K562 (cell line): ENCODE measurements at regions not wholly inside any gene's neighbourhood (a gene's known extent, or its start where the extent isn't known, plus 50 kb on each side); places are given as distances from the start of the nearest gene placed in this dataset.
"Not testable (repeated sequence)": the region's sequence is repeated elsewhere in the genome, so short reads cannot be mapped to it uniquely, and the experiment has no call there.

Experiments
- ATAC-seq: fragments of 200-7000 bp; cut with Tn5 transposase; 3 replicates; pipeline ENCODE4 v1.9.1; 2020; ENCODE audit warnings: moderate library complexity
- BruUV-seq: library from RNA; stranded (reverse); fragments of 400-500 nt; replicated peaks from 2 replicates; lab custom pipeline; 2021; lab: Mats Ljungman, UMichigan
- CTCF ChIA-PET: fragments of 300-600 bp; formaldehyde crosslinking; extraction: SDS; loops from one replicate; lab custom pipeline; 2021; ENCODE audit warnings: low intra/inter-chr PET ratio; lab: Yijun Ruan, JAX
- POLR2A ChIA-PET: fragments of 300-600, 350-650 bp; sonication (Branson Sonifier 250); formaldehyde crosslinking; extraction: SDS; loops from one replicate; lab custom pipeline; 2021; ENCODE audit warnings: antibody characterized with exemption, inconsistent platforms; lab: Yijun Ruan, JAX
- DNase-seq, 4 experiments: peaks; one replicate each; pipeline versions ENCODE4 v3.0.0 to v3.0.0-alpha.2; 2011 to 2018; ENCODE audit warnings: low spot score in 3 of 4, mixed read lengths in 3 of 4; ENCODE audit errors: extremely low read depth in 1 of 4
- FAIRE-seq: peaks from 2 replicates; lab custom pipeline; 2011; peaks lifted over from hg19 to GRCh38; lab: Jason Lieb, UNC
- H2AFZ ChIP-seq: 2 replicates; pipeline ENCODE4 v1.6.0; 2011; ENCODE audit warnings: low read depth, low read length, control low read depth, inconsistent platforms
- H3K27ac ChIP-seq: fragments of 200-600 bp; 3 replicates; pipeline ENCODE4 v1.8.0; 2011; ENCODE audit warnings: low read depth, mild to moderate bottlenecking, control low read depth, inconsistent platforms, low read length, moderate library complexity, mixed read lengths; ENCODE audit errors: extremely low read depth
- H3K27me3 ChIP-seq, 2 experiments: fragments of 300-600 bp in 1 of 2; 2 replicates in 1 of 2; 3 replicates in 1 of 2; pipeline versions ENCODE4 v1.6.0 to v1.8.0; 2011; ENCODE audit warnings: inconsistent platforms in 2 of 2, low read length in 2 of 2, mild to moderate bottlenecking in 1 of 2, mixed read lengths in 1 of 2, moderate library complexity in 1 of 2; ENCODE audit not compliant: control insufficient read depth in 2 of 2, insufficient read depth in 2 of 2
- H3K36me3 ChIP-seq: fragments of 300-600 bp; 3 replicates; pipeline ENCODE4 v1.8.0; 2011; ENCODE audit warnings: mild to moderate bottlenecking, low read length, inconsistent platforms; ENCODE audit not compliant: control insufficient read depth, insufficient read depth
- H3K4me1 ChIP-seq, 2 experiments: fragments of 200-600 bp in 1 of 2; replicated peaks in 1 of 2; 2 replicates in 1 of 2; 3 replicates in 1 of 2; pipeline versions ENCODE4 v1.5.1 to v1.8.0; 2011; ENCODE audit warnings: inconsistent platforms in 2 of 2, low read length in 2 of 2, mild to moderate bottlenecking in 1 of 2, mixed read lengths in 1 of 2, moderate library complexity in 1 of 2; ENCODE audit not compliant: control insufficient read depth in 2 of 2, insufficient read depth in 2 of 2
- H3K4me2 ChIP-seq: 2 replicates; pipeline ENCODE4 v1.6.1; 2011; ENCODE audit warnings: low read length, control low read depth, inconsistent platforms, mixed read lengths; ENCODE audit not compliant: insufficient read depth
- H3K4me3 ChIP-seq: fragments of 200-600 bp; sonication (generic), shearing (Covaris generic); 2 replicates; pipeline ENCODE4 v1.5.1; 2016; ENCODE audit warnings: control low read depth, inconsistent platforms
- H3K79me2 ChIP-seq: fragments of 200-600 bp; 3 replicates; pipeline ENCODE4 v1.8.0; 2011; ENCODE audit warnings: low read length, inconsistent platforms; ENCODE audit not compliant: control insufficient read depth, insufficient read depth
- H3K9ac ChIP-seq, 2 experiments: 2 replicates each; pipeline versions ENCODE4 v1.6.0 to v1.6.1; 2011; ENCODE audit warnings: low read depth in 2 of 2, low read length in 2 of 2, control low read depth in 1 of 2, inconsistent platforms in 1 of 2, mild to moderate bottlenecking in 1 of 2, mixed read lengths in 1 of 2; ENCODE audit not compliant: insufficient read depth in 1 of 2
- H3K9me1 ChIP-seq: one replicate; pipeline ENCODE4 v1.6.0; 2011; ENCODE audit warnings: inconsistent platforms, mild to moderate bottlenecking, low read length, moderate library complexity; ENCODE audit not compliant: control insufficient read depth, insufficient read depth
- H3K9me3 ChIP-seq: replicated peaks from 2 replicates; pipeline ENCODE4 v1.5.1; 2011; ENCODE audit warnings: low read depth, low read length, inconsistent platforms; ENCODE audit not compliant: control insufficient read depth, insufficient read depth
- H4K20me1 ChIP-seq: replicated peaks from 2 replicates; pipeline ENCODE4 v1.6.1; 2011; ENCODE audit warnings: low read length, inconsistent platforms, mixed read lengths; ENCODE audit not compliant: control insufficient read depth, insufficient read depth
- FOSL1 ChIP-seq: fragments of 200-800 bp; sonication (Bioruptor generic); conservative IDR thresholded peaks from 2 replicates; pipeline ENCODE4 v1.6.1; 2016; ENCODE audit warnings: missing genetic modification characterization, missing compliant biosample characterization
- NRF1 ChIP-seq, 2 experiments: fragments of 450-650 bp; IDR thresholded peaks in 1 of 2; conservative IDR thresholded peaks in 1 of 2; 2 replicates each; pipeline ENCODE4 v1.6.1; 2014; ENCODE audit warnings: mild to moderate bottlenecking in 2 of 2
- RFX1 ChIP-seq: fragments of 450-650 bp; IDR thresholded peaks from 2 replicates; pipeline ENCODE4 v1.6.1; 2016; ENCODE audit warnings: mild to moderate bottlenecking, moderate library complexity
- SRF ChIP-seq, 2 experiments: fragments of 250-450, 450-650 bp in 1 of 2; sonication (Bioruptor Pico) in 1 of 2; sonication (generic) in 1 of 2; formaldehyde crosslinking; IDR thresholded peaks; 2 replicates each; pipeline versions ENCODE4 v1.5.0 to v1.5.1; 2020 to 2022; ENCODE audit warnings: mild to moderate bottlenecking in 1 of 2, missing genetic modification reagents in 1 of 2
- ZBTB11 ChIP-seq, 3 experiments: fragments of 200-800 bp in 1 of 3; fragments of 250-450 bp in 1 of 3; fragments of 450-650 bp in 1 of 3; sonication (Bioruptor Pico) in 1 of 3; sonication (Bioruptor generic) in 1 of 3; formaldehyde crosslinking in 1 of 3; IDR thresholded peaks; 2 replicates each; pipeline versions ENCODE4 v1.6.1 to v1.8.0; 2016 to 2022; ENCODE audit warnings: mild to moderate bottlenecking in 2 of 3, missing genetic modification characterization in 2 of 3, missing compliant biosample characterization in 1 of 3, moderate library complexity in 1 of 3
- ZKSCAN8 ChIP-seq: fragments of 200-800 bp; sonication (Bioruptor generic); IDR thresholded peaks from 2 replicates; pipeline ENCODE4 v1.6.1; 2016; ENCODE audit warnings: missing genetic modification characterization, missing compliant biosample characterization
- ZNF316 ChIP-seq: fragments of 450-650 bp; IDR thresholded peaks from 2 replicates; pipeline ENCODE4 v1.6.1; 2016
- ZNF639 ChIP-seq, 2 experiments: fragments of 200-800 bp in 1 of 2; sonication (Bioruptor generic) in 1 of 2; sonication (generic) in 1 of 2; formaldehyde crosslinking in 1 of 2; IDR thresholded peaks in 1 of 2; conservative IDR thresholded peaks in 1 of 2; 2 replicates each; pipeline versions ENCODE4 v1.5.0 to v1.6.1; 2016 to 2020; ENCODE audit warnings: missing compliant biosample characterization in 1 of 2, missing genetic modification characterization in 1 of 2, missing genetic modification reagents in 1 of 2
- ZNF76 ChIP-seq: fragments of 250-450 bp; sonication (Bioruptor Pico); IDR thresholded peaks from 2 replicates; pipeline ENCODE4 v1.4.0; 2020; ENCODE audit warnings: mild to moderate bottlenecking, moderate library complexity, borderline replicate concordance
- ZNF79 ChIP-seq: fragments of 250-450 bp; sonication (Bioruptor Pico); IDR thresholded peaks from 2 replicates; pipeline ENCODE4 v1.4.0; 2020; ENCODE audit warnings: low read depth, mild to moderate bottlenecking, moderate library complexity
- WGBS: fragments of 100-300 bp; shearing (Covaris generic); methylation state at CpG from one replicate; pipeline ENCODE4 v1.1.6; 2016; ENCODE audit warnings: low coverage, mixed read lengths; ENCODE audit not compliant: insufficient coverage; ENCODE audit errors: missing lambda C conversion rate; 5-methylcytosine and 5-hydroxymethylcytosine counted together
- in situ Hi-C: fragments of 300-500 bp; cut with MboI; formaldehyde crosslinking; loops from 4 replicates; pipeline ENCODE4 v1.15.0; 2018; ENCODE audit warnings: inconsistent platforms, mixed read lengths
- intact Hi-C: fragments of 100-400 bp; cut with micrococcal nuclease; formaldehyde crosslinking; loops from 2 replicates; pipeline ENCODE4 v1.14.2; 2022

- DNase-seq (peak in 1 of 4 experiments; percentile 17), ATAC-seq (no peak), FAIRE-seq (no peak)
- intact Hi-C loops (no loop called here), in situ Hi-C loops (no loop called here)
- peak; percentile 43 for TF ChIP-seq RFX1
- no peak for TF ChIP-seq ZNF76 (CRISPR knock-in tag)
- TF ChIP-seq ZNF316 = no peak
- TF ChIP-seq SRF (CRISPR knock-in tag; IDR thresholded peaks at IDR 0.05) = peak; percentile 81 to 90
- TF ChIP-seq NRF1 (conservative IDR thresholded peaks at IDR 0.05 in 1 of 2, IDR thresholded peaks at IDR 0.05 in 1 of 2) = peak in 1 of 2 experiments; percentile 18; a peak in 1 of 4 replicates
- TF ChIP-seq FOSL1 (tag) = peak; percentile 78
- Histone ChIP-seq H3K4me3 (no peak overlapping the region), H3K79me2 (no peaks in the 10 kb centered on the region), H3K9me3 (no peaks in the 10 kb centered on the region), H3K27me3 (no peaks in the 10 kb centered on the region), H2AFZ (no peak overlapping the region), H3K27ac (no peak overlapping the region), H3K9me1 (no peaks in the 10 kb centered on the region), H3K36me3 (no peaks in the 10 kb centered on the region), H4K20me1 (no peaks in the 10 kb centered on the region), H3K9ac (no peak overlapping the region), H3K4me1 (no peaks in the 10 kb centered on the region), H3K4me2 (no peak overlapping the region)
- WGBS = 0% methylated on average over 6 of the region's 6 CpGs
- ChIA-PET POLR2A (no interaction called here), CTCF (no interaction called here)
- BruUV-seq = no TSS peak
These were observed 362.5 kb upstream of the PCDH15 start for GRCh38 chr10:55163388-55163979.

- FAIRE-seq, CTCF ChIA-PET, H3K27ac ChIP-seq, ATAC-seq, H3K4me3 ChIP-seq, H3K9me3 ChIP-seq, BruUV-seq, in situ Hi-C loops, H3K9me1 ChIP-seq, H3K79me2 ChIP-seq, H3K4me2 ChIP-seq, H3K9ac ChIP-seq, H4K20me1 ChIP-seq, DNase-seq, H2AFZ ChIP-seq, H3K27me3 ChIP-seq, intact Hi-C loops, H3K4me1 ChIP-seq, POLR2A ChIA-PET, H3K36me3 ChIP-seq: not testable (repeated sequence)
- TF ChIP-seq ZNF79 (CRISPR knock-in tag) (0 out of 2 replicates have a peak, but pooled peaks have one; percentile 60), ZKSCAN8 (0 out of 2 replicates have a peak, but pooled peaks have one; percentile 38), ZNF639 (CRISPR knock-in tag; conservative IDR thresholded peaks at IDR 0.05 in 1 of 2, IDR thresholded peaks at IDR 0.05 in 1 of 2) (peak in 1 of 2 experiments; percentile 89; a peak in 2 of 4 replicates), ZBTB11 (CRISPR knock-in tag; IDR thresholded peaks at IDR 0.05) (peak in 1 of 3 experiments; percentile 38; a peak in 1 of 6 replicates)
- WGBS = 3% methylated on average over 2 of the region's 2 CpGs
These were observed 361.3 kb upstream of the PCDH15 start for GRCh38 chr10:55162321-55162720.
